Thyroid gland (tissue), 4 donors: ENCODE measurements at regions not wholly inside any gene's neighbourhood (a gene's known extent, or its start where the extent isn't known, plus 50 kb on each side); places are given as distances from the start of the nearest gene placed in this dataset.

Experiments
- DNase-seq, 2 donors: peaks; one replicate each; pipeline ENCODE4 v3.0.0-alpha.2; 2019
- H3K27ac ChIP-seq, 3 donors: fragments of 200-600 bp; sonication (generic); 1 replicate in 2 of 3; 2 replicates in 1 of 3; pipeline ENCODE4 v1.5.1; 2016 to 2019; ENCODE audit warnings: mild to moderate bottlenecking in 1 of 3, moderate library complexity in 1 of 3
- H3K27me3 ChIP-seq: fragments of 200-600 bp; sonication (generic); one replicate; pipeline ENCODE4 v1.5.1; 2019
- H3K36me3 ChIP-seq, 2 donors: fragments of 200-600 bp; sonication (generic); one replicate each; pipeline ENCODE4 v1.5.1; 2016 to 2019
- H3K4me1 ChIP-seq, 2 donors: fragments of 200-600 bp; sonication (generic); one replicate each; pipeline ENCODE4 v1.5.1; 2017 to 2019
- H3K4me3 ChIP-seq, 3 donors: fragments of 200-600 bp; sonication (generic); replicated peaks in 1 of 3; 1 replicate in 2 of 3; 2 replicates in 1 of 3; pipeline ENCODE4 v1.5.1; 2016; ENCODE audit warnings: mild to moderate bottlenecking in 1 of 3
- H3K9me3 ChIP-seq: fragments of 200-600 bp; sonication (generic); one replicate; pipeline ENCODE4 v1.5.1; 2017
- POLR2A ChIP-seq, 2 donors: fragments of 450-650 bp; IDR thresholded peaks; one replicate each; pipeline ENCODE4 v1.6.1; 2017; ENCODE audit warnings: antibody characterized with exemption in 2 of 2, mild to moderate bottlenecking in 2 of 2, moderate library complexity in 1 of 2
- WGBS, 2 donors: methylation state at CpG; one replicate each; pipeline ENCODE4 v1.1.5; 2017; 5-methylcytosine and 5-hydroxymethylcytosine counted together
- intact Hi-C: fragments of 100-400 bp; cut with DNase I; formaldehyde crosslinking; loops from one replicate; pipeline ENCODE4 v1.15.1; 2023
- TF ChIP-seq, protein P1 (sequence below), 6 experiments: fragments of 200-600 bp in 3 of 6; fragments of 450-650 bp in 3 of 6; sonication (generic) in 3 of 6; IDR thresholded peaks; one replicate each; pipeline ENCODE4 v1.5.1; 2016 to 2019; ENCODE audit warnings: antibody characterized with exemption in 6 of 6, mild to moderate bottlenecking in 2 of 6, inconsistent platforms in 1 of 6, moderate library complexity in 1 of 6

DNA sequence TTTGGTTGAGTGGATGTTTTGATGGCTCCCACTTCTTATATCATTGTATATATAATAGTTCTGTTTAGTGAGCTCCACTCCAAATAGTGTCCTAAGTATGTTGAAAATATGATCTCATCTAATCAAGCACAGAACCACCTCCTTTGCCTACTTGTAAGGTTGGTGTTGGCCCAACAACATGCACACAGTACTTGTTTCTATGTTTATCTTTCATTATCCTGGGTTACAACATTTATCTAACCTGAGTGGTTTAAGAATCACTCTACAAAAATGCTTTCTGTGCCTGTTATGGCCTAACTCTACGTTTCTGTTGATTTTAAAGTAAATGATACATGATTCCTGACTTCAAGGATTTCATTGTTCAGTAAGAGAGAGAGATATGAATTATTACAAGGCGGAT lies 281.9 kb downstream of the FIGN start:
- Histone ChIP-seq H3K27me3 (no peaks in the 10 kb centered on the region), H3K36me3 (no peaks in the 10 kb centered on the region), H3K4me1 (no peaks in the 10 kb centered on the region), H3K4me3 (no peak overlapping the region), H3K27ac (no peak overlapping the region), H3K9me3 (no peaks in the 10 kb centered on the region)
- intact Hi-C loops: no loop called here
- DNase-seq: no peak
- TF ChIP-seq, protein P1, sequence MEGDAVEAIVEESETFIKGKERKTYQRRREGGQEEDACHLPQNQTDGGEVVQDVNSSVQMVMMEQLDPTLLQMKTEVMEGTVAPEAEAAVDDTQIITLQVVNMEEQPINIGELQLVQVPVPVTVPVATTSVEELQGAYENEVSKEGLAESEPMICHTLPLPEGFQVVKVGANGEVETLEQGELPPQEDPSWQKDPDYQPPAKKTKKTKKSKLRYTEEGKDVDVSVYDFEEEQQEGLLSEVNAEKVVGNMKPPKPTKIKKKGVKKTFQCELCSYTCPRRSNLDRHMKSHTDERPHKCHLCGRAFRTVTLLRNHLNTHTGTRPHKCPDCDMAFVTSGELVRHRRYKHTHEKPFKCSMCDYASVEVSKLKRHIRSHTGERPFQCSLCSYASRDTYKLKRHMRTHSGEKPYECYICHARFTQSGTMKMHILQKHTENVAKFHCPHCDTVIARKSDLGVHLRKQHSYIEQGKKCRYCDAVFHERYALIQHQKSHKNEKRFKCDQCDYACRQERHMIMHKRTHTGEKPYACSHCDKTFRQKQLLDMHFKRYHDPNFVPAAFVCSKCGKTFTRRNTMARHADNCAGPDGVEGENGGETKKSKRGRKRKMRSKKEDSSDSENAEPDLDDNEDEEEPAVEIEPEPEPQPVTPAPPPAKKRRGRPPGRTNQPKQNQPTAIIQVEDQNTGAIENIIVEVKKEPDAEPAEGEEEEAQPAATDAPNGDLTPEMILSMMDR (IDR thresholded peaks at IDR 0.05): no peak
- no peak for TF ChIP-seq POLR2A (IDR thresholded peaks at IDR 0.05)
- 66 to 89% methylated on average over 2 of the region's 2 CpGs for WGBS, 2 donors

- H3K27ac ChIP-seq: no peak overlapping the region
- intact Hi-C loops: no loop called here
- no peaks in the 10 kb centered on the region for H3K36me3 ChIP-seq
- H3K4me3 ChIP-seq: no peak overlapping the region
- no peak for TF ChIP-seq POLR2A (IDR thresholded peaks at IDR 0.05)
- TF ChIP-seq, protein P1 (IDR thresholded peaks at IDR 0.05): no peak
- no peaks in the 10 kb centered on the region for H3K9me3 ChIP-seq
- H3K4me1 ChIP-seq: no peaks in the 10 kb centered on the region
- no peaks in the 10 kb centered on the region for H3K27me3 ChIP-seq
- no peak for DNase-seq
Observed at GRCh38 chr2:163441603-163442002, 294.2 kb downstream of the FIGN start.

DNA sequence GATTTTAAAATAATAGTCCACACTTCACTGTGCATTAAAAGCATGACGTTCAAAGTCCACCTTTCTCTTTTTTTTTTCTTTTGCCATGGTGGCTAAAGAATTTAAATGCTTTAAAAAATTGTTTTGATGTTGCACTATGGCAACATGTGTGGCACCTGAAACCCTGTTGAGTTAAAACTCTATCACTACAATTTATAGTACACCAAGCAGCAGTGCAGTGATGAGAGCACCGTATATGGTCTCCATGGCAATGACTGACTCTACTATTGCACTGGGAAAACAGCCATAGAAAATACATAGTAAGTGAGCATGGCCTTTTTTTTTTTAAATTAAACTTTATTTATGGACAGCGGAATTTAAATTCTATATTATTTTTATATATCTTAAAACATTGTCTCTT lies 298.8 kb downstream of the FIGN start:
- Histone ChIP-seq H3K36me3 (no peaks in the 10 kb centered on the region), H3K27me3 (no peaks in the 10 kb centered on the region), H3K9me3 (no peaks in the 10 kb centered on the region), H3K4me1 (no peaks in the 10 kb centered on the region), H3K4me3 (no peak overlapping the region), H3K27ac (no peak overlapping the region)
- intact Hi-C loops: no loop called here
- no peak for TF ChIP-seq POLR2A (IDR thresholded peaks at IDR 0.05)
- TF ChIP-seq, protein P1 (IDR thresholded peaks at IDR 0.05): no peak
- no peak for DNase-seq
- 54 to 58% methylated on average over 3 of the region's 3 CpGs for WGBS, 2 donors

DNA sequence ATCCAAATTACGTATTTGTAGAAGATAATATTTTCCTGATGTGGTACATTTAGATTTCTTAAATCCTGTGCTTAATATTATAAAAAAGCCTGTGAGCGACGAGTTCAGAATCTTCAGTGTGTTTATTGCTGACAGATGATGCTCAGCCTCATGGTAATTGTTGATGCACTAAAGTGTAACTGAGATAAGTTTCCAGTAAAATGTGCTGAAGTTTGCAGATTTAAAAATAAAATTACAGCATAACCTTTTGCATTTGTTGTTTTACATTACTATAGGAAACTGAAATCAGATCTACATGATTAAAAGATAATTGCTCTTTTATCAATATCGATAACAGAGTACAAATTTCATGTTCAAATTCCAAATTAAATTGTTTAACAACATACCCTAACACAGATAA lies 307.6 kb downstream of the FIGN start:
- intact Hi-C loops: no loop called here
- Histone ChIP-seq H3K4me1 (no peaks in the 10 kb centered on the region), H3K4me3 (no peak overlapping the region), H3K9me3 (no peaks in the 10 kb centered on the region), H3K27me3 (no peaks in the 10 kb centered on the region), H3K36me3 (no peaks in the 10 kb centered on the region), H3K27ac (no peak overlapping the region)
- TF ChIP-seq, protein P1 (IDR thresholded peaks at IDR 0.05): no peak
- TF ChIP-seq POLR2A (IDR thresholded peaks at IDR 0.05): no peak
- 88 to 93% methylated on average over 4 of the region's 4 CpGs for WGBS, 2 donors
- no peak for DNase-seq

DNA sequence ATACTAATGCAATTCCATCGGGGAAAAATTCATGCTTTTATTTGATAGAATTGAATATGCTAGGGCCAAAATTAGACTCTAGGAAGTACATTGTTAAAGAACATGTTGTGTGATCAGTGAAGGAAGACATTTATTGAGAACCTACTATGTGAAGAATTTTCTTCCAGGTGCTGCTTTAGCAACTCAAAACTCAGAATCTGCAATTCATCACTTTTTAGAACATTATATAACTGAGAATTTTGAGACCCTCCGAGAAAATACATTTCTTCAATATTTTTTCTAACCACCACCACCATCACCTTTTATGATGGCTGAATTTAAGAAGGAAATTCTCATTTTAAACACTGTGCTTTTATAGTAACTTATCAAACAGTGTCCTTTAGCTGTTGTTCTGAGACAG lies 315.2 kb downstream of the FIGN start:
- no peak overlapping the region for H3K27ac ChIP-seq
- no peak for TF ChIP-seq POLR2A (IDR thresholded peaks at IDR 0.05)
- TF ChIP-seq, protein P1 (IDR thresholded peaks at IDR 0.05): no peak
- no peaks in the 10 kb centered on the region for H3K36me3 ChIP-seq
- no peak overlapping the region for H3K4me3 ChIP-seq
- intact Hi-C loops: no loop called here
- no peaks in the 10 kb centered on the region for H3K4me1 ChIP-seq
- H3K27me3 ChIP-seq: no peaks in the 10 kb centered on the region
- H3K9me3 ChIP-seq: no peaks in the 10 kb centered on the region
- WGBS, 2 donors: 93 to 95% methylated on average over 2 of the region's 2 CpGs
- no peak for DNase-seq
